SH-SY5Y (cell line): ENCODE measurements at regions not wholly inside any gene's neighbourhood (a gene's known extent, or its start where the extent isn't known, plus 50 kb on each side); places are given as distances from the start of the nearest gene placed in this dataset.

Experiments
- GATA2 ChIP-seq: IDR thresholded peaks from 2 replicates; pipeline ENCODE4 v1.6.1; 2011; ENCODE audit warnings: mild to moderate bottlenecking, low read depth, low read length
- GATA3 ChIP-seq: IDR thresholded peaks from 2 replicates; pipeline ENCODE4 v1.6.1; 2011; ENCODE audit warnings: low read depth, mild to moderate bottlenecking, low read length, moderate library complexity

DNA sequence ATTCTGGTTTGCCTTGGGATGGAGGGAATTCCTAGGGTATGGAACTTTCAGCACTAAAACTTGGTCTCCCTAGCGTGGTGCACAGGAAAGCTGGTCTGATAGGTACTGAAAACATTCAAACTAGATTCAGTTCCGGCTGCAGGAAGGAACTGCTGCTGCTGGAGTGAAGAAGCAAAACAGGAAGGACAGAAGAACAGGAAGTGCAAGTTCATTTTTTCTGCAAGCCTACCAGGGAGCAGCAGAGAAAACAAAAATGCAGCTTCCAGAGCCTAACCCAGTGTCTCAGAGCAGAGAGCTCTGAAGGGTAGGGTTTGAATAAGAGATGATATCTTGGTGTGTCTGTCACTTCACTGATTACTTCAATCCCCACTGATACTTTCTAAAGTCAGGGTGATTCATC is 165.2 kb downstream of the VRK1 start:
- no peak for TF ChIP-seq GATA3
- no peak for TF ChIP-seq GATA2

DNA sequence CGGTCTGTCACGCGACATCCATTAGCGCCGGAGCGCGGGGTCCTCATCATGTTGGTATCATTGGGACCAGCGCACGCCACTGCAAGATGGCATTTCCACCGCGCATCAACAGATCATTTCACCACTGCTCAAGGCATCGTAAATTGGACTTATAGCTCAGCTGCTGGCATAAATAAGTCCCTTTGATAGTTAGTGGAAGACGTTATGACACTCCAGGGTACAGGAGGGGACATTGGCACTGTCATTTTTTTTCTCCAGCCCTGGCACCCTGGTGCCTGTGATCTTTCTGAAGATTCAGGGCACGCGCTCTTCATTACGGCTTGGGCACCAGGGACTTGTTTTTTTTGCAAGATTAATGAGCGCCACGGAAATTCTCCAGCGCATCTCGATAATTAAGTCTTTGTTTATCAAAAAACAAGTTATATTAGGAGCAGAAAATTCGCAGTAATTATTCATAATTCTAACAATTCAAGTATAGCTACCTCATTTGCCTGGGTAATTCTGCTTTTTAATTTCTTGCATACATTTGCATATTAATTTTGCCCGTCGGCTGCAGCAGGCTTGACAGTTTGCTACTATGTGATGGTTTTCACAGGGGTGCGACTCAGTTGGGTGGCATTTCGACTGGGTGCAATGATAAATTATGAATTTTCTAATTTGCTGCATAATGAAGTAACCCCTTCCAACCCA is 167.7 kb downstream of the VRK1 start:
- TF ChIP-seq GATA3 (no peak), GATA2 (no peak)

DNA sequence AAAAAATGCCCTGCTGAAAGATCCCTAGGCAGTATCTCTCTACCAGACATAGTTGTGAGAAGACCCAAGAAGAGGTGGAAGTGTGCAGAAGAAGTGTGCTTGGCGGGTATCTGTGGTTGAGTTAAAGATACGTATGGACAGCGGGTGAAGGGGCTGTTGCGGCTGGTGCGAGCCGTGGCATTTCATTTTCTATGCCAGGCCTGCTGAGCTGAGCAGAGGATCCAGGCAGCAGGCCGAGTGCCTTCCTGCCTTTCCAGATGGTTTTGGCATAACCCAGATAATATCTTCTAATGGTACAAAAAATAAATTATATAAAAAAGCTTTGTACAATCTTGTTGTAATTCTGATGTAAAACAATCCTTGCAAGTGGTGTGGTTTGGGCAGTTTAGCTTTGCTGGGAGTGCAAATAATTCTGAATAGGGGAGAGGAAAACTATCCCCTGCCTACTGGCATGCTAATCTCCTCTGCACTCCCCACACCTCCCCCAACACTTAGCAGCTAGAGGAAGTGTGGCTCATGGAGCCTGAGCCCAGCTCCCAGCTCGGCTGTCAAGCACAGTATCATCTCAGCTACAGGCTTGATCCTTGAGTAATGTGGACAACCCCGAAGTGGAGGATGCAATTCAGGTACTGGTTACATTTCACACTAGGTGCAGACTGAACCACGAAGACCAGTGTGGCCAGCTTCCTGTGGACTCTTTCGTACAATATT is 168.9 kb downstream of the VRK1 start:
- TF ChIP-seq GATA3 = peak; percentile 63
- peak; percentile 83 for TF ChIP-seq GATA2

DNA sequence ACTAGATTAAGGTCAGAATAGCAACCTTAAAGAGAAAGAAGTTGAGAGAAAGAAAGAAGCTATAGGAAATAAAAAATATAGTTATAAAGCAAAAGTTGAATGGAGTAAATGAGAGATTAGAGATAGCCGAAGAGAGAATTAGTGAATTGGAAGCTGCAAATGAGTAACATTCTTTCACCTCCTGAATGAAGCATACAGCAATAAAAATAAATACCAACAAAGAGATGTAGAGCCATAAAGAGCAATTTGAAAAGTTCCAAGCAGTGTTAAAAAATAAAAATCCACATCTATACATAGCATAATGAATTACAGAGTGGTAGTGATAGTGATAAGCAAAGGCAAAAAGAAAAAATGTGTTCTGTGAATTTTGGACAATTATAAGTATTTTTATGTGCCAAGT is 177.9 kb downstream of the VRK1 start:
- no peak for TF ChIP-seq GATA2
- no peak for TF ChIP-seq GATA3

DNA sequence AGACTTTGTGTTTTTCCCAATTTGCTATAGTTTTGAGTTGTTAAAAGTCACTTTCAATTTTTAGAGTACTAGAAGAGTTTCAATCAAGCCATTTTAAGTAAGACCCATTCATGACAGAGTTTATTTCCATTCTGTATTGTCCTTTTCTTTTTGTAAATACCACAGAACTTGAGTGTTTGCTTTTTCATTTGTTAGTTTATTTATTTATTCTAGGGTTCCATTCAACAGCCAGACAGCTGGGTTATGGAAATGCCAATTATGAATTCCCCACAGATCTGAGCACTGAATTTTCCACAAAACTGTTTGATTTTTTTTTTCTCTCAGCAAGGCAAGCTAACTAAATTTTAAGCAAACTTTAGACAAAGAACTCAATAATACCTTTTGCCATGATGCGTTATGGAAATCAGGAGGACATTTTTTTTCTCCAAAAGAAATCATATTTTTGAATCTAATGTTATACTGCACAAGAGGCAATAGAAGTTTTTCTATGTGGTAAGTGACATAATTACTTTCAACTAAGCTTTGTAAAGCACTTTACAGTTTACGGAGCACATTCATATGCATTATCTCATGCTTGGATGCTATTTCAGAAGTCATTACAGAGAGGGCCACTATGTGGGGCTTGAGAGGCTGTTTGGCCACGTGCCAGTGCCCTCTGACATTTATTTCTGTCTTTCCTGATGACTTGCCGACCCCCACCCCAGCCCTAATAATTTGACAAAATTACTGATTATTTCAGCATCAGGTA is 181.5 kb downstream of the VRK1 start:
- no peak for TF ChIP-seq GATA2
- TF ChIP-seq GATA3 = no peak

DNA sequence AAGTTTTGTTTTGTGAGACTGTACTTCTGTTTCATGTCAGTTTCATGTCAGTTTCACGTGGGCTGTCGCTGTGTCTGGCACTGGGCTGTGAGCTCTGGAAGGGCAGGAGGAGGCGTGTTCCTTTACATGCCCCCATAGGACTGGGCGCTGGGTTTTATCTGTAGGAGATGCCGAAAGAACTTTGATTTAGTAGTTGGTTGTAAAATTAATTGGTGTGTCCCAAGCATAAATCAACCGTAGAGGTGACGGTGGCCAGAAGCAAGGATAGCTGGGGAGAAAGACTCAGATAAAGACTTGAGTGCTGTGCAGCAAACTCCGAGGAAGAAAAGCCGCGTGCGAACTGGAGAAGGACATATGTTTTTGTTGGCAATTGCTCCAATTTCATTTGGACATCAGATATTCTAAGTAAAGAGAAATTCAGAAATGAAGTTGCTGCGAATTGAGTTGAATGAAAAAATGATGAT is 182.5 kb downstream of the VRK1 start:
- TF ChIP-seq GATA3 (no peak), GATA2 (no peak)

DNA sequence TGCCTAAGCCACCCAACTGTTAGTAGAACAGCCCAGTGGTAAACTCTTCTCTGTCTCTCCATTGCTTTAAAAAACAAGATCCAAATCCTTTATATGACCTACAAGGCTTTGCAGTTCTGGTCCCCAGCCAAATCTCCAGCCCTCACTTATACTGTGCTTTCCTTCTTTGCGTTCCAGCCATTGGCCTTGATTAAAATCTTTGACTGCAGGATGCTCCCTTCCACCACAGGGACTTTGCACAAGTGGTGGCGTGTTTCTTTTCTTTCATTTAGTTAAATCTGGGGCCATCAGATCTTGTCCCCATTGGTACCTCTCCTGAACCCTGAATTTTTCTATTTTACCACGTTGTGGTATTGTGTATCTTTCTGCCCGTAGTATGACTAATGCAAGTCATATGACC is 183.7 kb downstream of the VRK1 start:
- no peak for TF ChIP-seq GATA3
- TF ChIP-seq GATA2 = no peak

DNA sequence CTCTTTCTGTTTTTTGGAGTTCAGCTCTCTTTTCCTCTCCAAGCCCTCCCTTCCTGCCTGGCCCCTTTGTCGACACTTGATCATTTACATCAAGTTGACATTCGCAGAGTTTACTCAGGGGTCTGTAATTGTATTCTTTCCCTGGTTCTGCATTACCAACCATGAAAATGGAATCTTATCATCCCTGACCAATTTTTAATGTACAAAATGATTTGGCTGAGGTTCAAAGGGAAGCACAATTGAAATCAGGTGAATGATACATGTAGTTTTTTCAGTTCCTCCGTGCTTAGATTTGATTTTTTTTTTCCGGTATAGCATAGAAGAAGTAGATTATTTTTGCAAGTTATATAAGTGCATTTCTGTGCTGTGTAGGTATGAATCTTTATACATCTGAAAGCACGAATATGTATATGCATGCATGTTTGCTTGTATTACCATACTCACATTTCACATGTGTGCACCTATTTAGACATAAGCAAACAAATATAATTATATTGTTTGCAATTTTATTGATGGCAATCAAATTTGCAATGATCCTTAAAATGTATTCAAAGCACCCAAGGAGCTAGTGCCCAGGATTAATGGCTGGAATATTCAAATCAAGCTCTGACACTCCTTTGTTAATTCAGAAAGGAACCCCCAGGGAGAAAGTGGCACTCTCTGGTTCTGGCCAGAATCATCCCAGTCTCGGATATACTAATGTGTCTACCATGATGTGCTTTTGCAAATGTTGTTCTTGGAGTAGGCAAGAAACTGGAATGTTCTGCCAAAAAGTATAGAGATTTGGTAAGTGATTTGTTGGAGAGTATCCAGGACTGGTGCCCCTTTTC is 189.3 kb downstream of the VRK1 start:
- TF ChIP-seq GATA2 (no peak), GATA3 (no peak)

DNA sequence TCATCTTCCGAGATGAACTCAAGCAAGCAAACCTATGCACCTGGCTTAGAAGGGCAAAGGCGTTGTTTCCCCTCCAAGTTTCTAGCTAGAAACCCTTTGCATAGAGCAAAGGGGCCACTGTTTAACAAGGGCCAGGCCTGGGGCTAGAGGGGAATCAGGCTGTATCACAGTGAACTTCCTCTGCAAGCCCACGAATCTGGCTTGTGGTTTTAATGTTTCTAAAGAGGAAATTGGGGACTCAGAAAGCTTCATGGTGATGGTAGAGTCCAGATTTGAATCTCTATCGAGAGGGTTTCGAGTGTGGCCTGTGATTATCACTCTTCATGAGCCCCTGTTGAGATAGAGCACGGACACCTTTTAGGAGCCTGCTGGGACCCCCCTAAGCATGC is 189.9 kb downstream of the VRK1 start:
- TF ChIP-seq GATA2 (no peak), GATA3 (no peak)

DNA sequence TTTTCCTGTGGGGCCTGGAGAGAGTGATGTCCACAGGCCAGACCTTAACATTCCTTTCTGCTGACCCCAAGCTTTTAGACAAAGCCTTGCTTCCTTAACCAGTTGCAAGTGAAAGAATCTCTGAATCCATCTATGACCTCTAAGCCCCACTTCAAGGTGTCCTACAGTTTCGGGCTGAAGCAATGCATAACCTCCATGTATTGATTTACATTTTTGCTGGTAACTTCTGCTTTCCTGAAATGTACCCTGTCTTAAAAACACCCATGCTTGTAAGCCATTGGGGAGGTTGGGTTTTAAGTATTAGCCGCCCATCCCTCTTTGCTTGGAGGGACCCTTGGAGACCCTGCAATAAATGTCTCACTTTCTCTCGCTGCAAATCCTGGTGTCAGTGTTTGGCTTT is 190.6 kb downstream of the VRK1 start:
- no peak for TF ChIP-seq GATA3
- no peak for TF ChIP-seq GATA2

DNA sequence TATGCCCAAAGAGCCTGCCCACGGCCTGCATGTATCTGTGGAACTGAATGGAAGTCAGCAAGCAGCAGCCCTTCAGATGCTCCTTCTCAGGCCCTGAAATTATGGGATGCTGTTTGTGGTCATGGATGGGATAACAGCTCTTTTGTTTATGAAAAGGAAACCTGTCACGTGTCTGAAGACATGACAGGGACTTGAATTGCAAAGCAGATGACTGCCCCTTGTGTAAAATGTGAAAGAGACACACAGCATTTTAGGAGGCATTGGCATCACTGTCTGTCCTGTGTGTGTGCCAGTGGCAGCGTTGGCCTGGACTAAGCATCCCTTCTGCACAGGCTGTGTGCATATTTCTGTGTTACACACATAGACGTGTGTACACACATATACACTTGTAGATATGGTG is 192.1 kb downstream of the VRK1 start:
- TF ChIP-seq GATA2 (no peak), GATA3 (no peak)

DNA sequence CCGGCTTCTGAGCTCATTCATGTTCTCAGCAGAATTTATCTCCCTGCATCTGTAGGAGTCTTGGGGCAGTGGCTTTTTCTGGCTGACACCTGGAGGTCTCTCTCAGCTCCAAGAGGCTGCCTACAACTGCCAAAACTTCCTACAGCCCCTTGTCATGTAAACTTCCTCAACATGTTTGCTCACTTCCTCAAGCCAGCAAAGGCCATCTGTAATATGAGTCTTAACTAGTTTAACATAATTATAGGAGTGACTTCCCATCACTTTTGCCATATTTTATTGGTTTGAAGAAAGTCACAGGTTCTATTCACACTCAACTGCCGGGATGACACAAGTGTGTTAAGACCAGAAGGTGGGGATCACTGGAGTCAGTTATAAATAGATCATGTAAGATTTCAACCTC is 194.0 kb downstream of the VRK1 start:
- TF ChIP-seq GATA2 = no peak
- no peak for TF ChIP-seq GATA3

DNA sequence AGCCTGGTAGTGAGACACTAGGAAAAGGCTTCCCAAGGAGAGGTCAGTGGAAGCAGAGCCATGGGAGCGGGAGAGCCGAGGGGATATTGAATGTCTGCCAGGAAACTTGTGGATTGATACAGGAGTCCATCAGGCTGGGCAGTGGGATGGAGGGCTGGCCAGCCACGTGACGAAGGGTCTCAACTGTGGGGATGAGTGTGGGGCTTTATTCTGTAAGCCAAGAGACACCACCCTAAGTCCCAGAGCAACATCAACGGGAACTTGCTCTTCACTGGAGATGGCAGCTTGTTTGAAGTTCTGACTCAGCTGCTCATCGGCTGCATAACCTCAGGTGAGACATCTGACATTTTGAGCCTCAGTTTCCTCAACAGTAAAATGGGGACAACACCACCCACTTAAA is 197.8 kb downstream of the VRK1 start:
- no peak for TF ChIP-seq GATA2
- TF ChIP-seq GATA3 = no peak

DNA sequence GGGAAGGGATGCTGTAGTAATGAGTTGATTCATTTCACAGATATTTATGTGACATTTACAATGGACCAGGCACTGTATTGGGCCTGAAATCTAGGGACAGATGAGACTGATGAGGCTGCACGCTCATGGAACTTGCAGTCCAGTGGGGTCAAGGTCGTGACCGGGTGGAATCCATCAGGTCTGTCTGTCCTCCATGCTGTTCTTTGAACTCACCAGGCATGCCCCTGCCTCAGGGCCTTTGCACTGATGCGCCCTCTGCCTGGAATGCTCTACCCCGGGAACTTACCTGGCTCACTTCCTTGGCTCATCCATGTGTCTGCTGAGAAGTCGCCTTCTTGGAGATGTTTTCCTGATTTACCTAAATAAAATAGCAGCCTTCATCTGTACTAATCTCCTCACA is 200.1 kb downstream of the VRK1 start:
- TF ChIP-seq GATA3 = no peak
- no peak for TF ChIP-seq GATA2
